PC-3 (cell line): ENCODE measurements at regions not wholly inside any gene's neighbourhood (a gene's known extent, or its start where the extent isn't known, plus 50 kb on each side); places are given as distances from the start of the nearest gene placed in this dataset.

ENCODE experiments used
- CTCF ChIP-seq: fragments of 300-600 bp; sonication (generic); conservative IDR thresholded peaks from 2 replicates; pipeline ENCODE4 v1.5.1; 2017; ENCODE audit warnings: antibody characterized with exemption, low read depth, mild to moderate bottlenecking, low read length
- EZH2 ChIP-seq: fragments of 300-600 bp; sonication (generic); IDR thresholded peaks from one replicate; pipeline ENCODE4 v1.6.1; 2017; ENCODE audit warnings: antibody characterized with exemption, mild to moderate bottlenecking, low read length; ENCODE audit not compliant: unreplicated experiment

DNA sequence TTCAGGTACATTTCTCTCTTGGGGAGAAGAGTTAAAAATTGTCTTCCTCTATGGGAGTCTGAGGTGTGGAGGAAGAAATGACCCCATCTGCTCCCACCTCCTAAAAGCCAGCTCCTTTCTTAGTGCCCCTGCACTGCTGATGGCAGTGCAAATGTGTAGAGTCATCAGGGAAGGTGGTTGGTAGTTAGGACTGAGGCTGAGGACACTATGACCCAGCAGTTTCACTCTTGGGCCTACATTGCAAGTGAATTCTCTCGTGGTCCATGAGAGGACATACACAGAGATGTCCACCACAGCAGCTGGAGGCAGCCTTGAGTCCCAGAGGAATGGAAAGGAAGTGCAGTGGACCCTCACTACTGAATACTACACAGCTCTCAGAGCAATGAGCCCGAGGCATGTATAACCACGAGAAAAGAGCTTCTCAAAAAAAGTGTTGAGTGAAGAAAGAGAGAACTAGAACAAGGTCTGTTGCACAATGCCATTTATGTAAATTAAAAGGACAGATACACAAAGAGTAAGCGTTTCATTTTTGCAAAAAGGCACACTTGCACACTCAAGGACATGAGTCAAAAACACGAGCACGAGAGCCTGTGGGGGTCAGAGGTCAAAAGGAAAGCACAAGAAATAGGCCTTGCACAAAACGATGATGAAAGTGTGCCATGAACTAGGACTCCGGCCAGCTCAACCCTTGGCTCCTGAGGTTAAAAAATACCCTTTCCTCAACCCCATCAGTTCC is 164.4 kb upstream of the ADRA1D start:
- TF ChIP-seq CTCF = no peak
- no peak for TF ChIP-seq EZH2
